Pancreas (tissue), 10 donors: ENCODE measurements at regions not wholly inside any gene's neighbourhood (a gene's known extent, or its start where the extent isn't known, plus 50 kb on each side); places are given as distances from the start of the nearest gene placed in this dataset.

Source experiments
- ATAC-seq, 4 donors: fragments of 200-7000 bp; cut with Tn5 transposase; one replicate each; pipeline versions ENCODE4 v1.8.0 to v1.9.1; 2020; ENCODE audit warnings: mild to moderate bottlenecking in 4 of 4, moderate library complexity in 4 of 4
- DNase-seq, 6 donors: peaks; one replicate each; pipeline ENCODE4 v3.0.0-alpha.2; 2020
- FAIRE-seq: peaks from 2 replicates; lab custom pipeline; 2012; peaks lifted over from hg19 to GRCh38; lab: Jason Lieb, UNC
- H3K27ac ChIP-seq, 4 donors: fragments of 200-600 bp; sonication (generic); 1 replicate in 3 of 4; 2 replicates in 1 of 4; pipeline versions ENCODE4 v1.5.0 to v1.8.0; 2020
- H3K27me3 ChIP-seq, 4 donors: fragments of 200-600 bp; one replicate each; pipeline ENCODE4 v1.8.0; 2021
- H3K36me3 ChIP-seq, 3 donors: fragments of 200-600 bp; sonication (generic) in 1 of 3; one replicate each; pipeline versions ENCODE4 v1.5.0 to v1.8.0; 2020 to 2021
- H3K4me1 ChIP-seq, 3 donors: fragments of 200-600 bp; one replicate each; pipeline ENCODE4 v1.8.0; 2021
- H3K4me3 ChIP-seq, 4 donors: fragments of 200-600 bp; sonication (generic) in 2 of 4; one replicate each; pipeline versions ENCODE4 v1.5.0 to v1.8.0; 2020 to 2021
- H3K9me3 ChIP-seq, 4 donors: fragments of 200-600 bp; one replicate each; pipeline ENCODE4 v1.8.0; 2021
- WGBS, 2 donors: extraction: QIAGEN DNeasy Blood & Tissue Kit; methylation state at CpG; one replicate each; pipeline ENCODE4 v1.1.7; 2013; 5-methylcytosine and 5-hydroxymethylcytosine counted together
- intact Hi-C, 3 donors: fragments of 100-400 bp; cut with DNase I; formaldehyde crosslinking; loops; one replicate each; pipeline versions ENCODE4 v1.11.1 to v1.14.2; 2022
- TF ChIP-seq, protein P1 (sequence below), 4 donors: fragments of 200-600 bp; sonication (generic) in 3 of 4; IDR thresholded peaks; one replicate each; pipeline versions ENCODE4 v1.5.0 to v1.8.0; 2021; ENCODE audit warnings: antibody characterized with exemption in 4 of 4
- donor health status: healthy with polysubstance abuse.
- donor health status: DM: no; HTN: no; CAD: no; lungs with moderate emphysema.
- donor health status: DM: no; HTN: no; CAD: no.
- donor health status: control.
- donor health status: control.
- donor health status: Bipolar disorder and iron deficiency.
- donor health status: DM: yes; HTN: yes; CAD: no.
- donor health status: DM: no; HTN: no; CAD: no.
- donor health status: DM: no; HTN: no; CAD: no.
- donor health status: DM: yes; HTN: yes; CAD: no.

DNA sequence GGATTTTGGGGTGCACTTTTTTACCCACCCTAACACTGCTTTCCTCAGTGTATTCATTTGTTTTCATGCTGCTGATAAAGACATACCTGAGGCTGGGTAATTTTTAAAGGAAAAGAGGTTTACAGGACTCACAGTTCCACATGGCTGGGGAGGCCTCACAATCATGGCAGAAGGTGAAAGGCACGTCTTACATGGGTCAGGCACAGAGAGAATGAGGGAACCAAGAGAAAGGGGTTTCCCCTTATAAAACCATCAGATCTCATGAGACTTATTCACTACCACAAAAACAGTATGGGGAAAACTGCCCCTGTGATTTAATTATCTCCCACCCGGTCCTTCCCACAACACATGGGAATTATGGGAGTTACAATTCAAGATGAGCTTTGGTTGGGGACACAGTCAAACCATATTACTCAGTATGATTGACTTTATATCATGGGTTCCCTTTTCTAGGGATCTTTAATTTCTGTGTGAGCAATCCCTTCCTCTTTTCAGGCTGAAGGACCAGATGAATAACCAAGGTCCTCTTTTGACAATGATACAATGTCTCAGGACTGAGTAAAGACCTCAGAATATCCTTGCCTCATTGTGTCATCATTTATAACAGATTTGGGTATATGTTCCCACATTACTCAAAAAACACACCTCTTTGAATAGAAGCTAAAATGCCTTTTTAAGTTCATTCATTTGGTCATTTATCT lies 100.1 kb upstream of the TRIB2 start:
- H3K27me3 ChIP-seq, result no peaks in the 10 kb centered on the region
- no peaks in the 10 kb centered on the region for H3K36me3 ChIP-seq
- H3K4me3 ChIP-seq, result no peak overlapping the region
- H3K9me3 ChIP-seq, result no peaks in the 10 kb centered on the region
- intact Hi-C loops, result no loop called here
- H3K27ac ChIP-seq, result no peak overlapping the region
- WGBS, 2 donors, result 89 to 96% methylated on average over 2 of the region's 2 CpGs
- ATAC-seq (peak in 1 of 4 donors; percentile 24), FAIRE-seq (no peak), DNase-seq (no peak)
- no peaks in the 10 kb centered on the region for H3K4me1 ChIP-seq
- TF ChIP-seq, protein P1, sequence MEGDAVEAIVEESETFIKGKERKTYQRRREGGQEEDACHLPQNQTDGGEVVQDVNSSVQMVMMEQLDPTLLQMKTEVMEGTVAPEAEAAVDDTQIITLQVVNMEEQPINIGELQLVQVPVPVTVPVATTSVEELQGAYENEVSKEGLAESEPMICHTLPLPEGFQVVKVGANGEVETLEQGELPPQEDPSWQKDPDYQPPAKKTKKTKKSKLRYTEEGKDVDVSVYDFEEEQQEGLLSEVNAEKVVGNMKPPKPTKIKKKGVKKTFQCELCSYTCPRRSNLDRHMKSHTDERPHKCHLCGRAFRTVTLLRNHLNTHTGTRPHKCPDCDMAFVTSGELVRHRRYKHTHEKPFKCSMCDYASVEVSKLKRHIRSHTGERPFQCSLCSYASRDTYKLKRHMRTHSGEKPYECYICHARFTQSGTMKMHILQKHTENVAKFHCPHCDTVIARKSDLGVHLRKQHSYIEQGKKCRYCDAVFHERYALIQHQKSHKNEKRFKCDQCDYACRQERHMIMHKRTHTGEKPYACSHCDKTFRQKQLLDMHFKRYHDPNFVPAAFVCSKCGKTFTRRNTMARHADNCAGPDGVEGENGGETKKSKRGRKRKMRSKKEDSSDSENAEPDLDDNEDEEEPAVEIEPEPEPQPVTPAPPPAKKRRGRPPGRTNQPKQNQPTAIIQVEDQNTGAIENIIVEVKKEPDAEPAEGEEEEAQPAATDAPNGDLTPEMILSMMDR (IDR thresholded peaks at IDR 0.05), result no peak

DNA sequence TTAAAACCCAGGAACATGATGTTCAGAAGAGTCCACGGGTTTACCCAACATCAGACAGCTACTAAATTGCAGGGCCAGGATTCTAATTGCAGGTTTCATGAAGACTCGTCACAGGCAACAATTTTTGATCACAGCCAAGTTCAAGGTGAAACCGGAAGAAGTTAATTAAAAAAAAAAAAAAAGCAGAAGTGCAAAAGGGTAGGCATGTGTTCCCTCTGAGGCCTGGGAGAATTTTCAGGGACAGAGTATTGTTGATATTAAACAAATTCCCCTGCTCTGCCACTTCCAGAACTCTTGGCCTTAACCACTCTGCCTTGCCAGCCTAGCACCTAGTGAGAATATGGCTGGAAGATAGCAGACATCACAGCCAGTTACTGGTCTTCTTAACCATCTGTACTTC lies 99.4 kb upstream of the TRIB2 start:
- TF ChIP-seq, protein P1 (IDR thresholded peaks at IDR 0.05), result no peak
- intact Hi-C loops, result no loop called here
- no peak for DNase-seq
- no peaks in the 10 kb centered on the region for H3K4me1 ChIP-seq
- no peak overlapping the region for H3K4me3 ChIP-seq
- H3K27me3 ChIP-seq, result no peaks in the 10 kb centered on the region
- FAIRE-seq, result no peak
- no peaks in the 10 kb centered on the region for H3K9me3 ChIP-seq
- peak in 1 of 4 donors; percentile 74 for ATAC-seq
- peak overlapping the region in 1 of 4 donors; percentile 5 for H3K27ac ChIP-seq
- H3K36me3 ChIP-seq, result no peaks in the 10 kb centered on the region
- 66 to 69% methylated on average over 3 of the region's 3 CpGs for WGBS, 2 donors

DNA sequence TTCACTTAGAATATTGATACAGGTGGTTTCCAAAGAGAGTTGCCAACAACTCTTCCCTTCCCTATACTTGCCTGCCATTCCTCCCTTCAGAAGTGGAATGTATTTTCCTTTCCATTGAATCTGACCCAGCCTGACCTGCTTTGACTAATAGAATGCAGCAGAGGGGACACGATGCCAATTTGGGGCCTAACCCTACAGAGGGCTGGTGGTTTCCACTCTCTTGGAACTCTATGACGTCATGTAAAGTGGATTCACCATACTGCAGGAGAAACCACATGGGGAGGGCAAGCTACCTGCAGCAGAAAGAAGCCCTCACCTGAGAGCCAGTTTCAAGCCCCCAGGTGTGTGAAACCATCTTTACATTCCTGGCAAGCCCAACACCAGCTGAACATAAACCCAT lies 98.9 kb upstream of the TRIB2 start:
- Histone ChIP-seq H3K4me3 (no peak overlapping the region), H3K27ac (peak overlapping the region in 1 of 4 donors; percentile 5), H3K4me1 (no peaks in the 10 kb centered on the region), H3K36me3 (no peaks in the 10 kb centered on the region), H3K27me3 (no peaks in the 10 kb centered on the region), H3K9me3 (no peaks in the 10 kb centered on the region)
- TF ChIP-seq, protein P1 (IDR thresholded peaks at IDR 0.05), result no peak
- FAIRE-seq, result no peak
- intact Hi-C loops, result no loop called here
- no peak for DNase-seq
- ATAC-seq, result peak in 1 of 4 donors; percentile 37
- WGBS, 2 donors, result 79 to 86% methylated on average over 2 of the region's 2 CpGs

- no peaks in the 10 kb centered on the region for H3K4me1 ChIP-seq
- intact Hi-C loops, result no loop called here
- no peak for DNase-seq
These were observed 98.2 kb upstream of the TRIB2 start for GRCh38 chr2:12618576-12618975.

GRCh38 chr2:12619975-12620374 lies 96.8 kb upstream of the TRIB2 start:
- FAIRE-seq, result no peak
- no peaks in the 10 kb centered on the region for H3K27me3 ChIP-seq
- ATAC-seq, result peak in 2 of 4 donors; percentile 46 to 56
- WGBS, 2 donors, result 53 to 81% methylated on average over 3 of the region's 3 CpGs
- no peaks in the 10 kb centered on the region for H3K4me1 ChIP-seq
- intact Hi-C loops, result no loop called here
- TF ChIP-seq, protein P1 (IDR thresholded peaks at IDR 0.05), result no peak
- H3K9me3 ChIP-seq, result no peaks in the 10 kb centered on the region
- no peak overlapping the region for H3K27ac ChIP-seq
- no peak overlapping the region for H3K4me3 ChIP-seq
- no peaks in the 10 kb centered on the region for H3K36me3 ChIP-seq
- DNase-seq, result no peak

More at GRCh38 chr2:12618576-12618975, 98.2 kb upstream of the TRIB2 start:
- H3K36me3 ChIP-seq, result no peaks in the 10 kb centered on the region
- TF ChIP-seq, protein P1 (IDR thresholded peaks at IDR 0.05), result no peak
- ATAC-seq (no peak), FAIRE-seq (no peak)
- H3K27ac ChIP-seq, result no peak overlapping the region
- no peaks in the 10 kb centered on the region for H3K9me3 ChIP-seq
- H3K4me3 ChIP-seq, result no peak overlapping the region
- no peaks in the 10 kb centered on the region for H3K27me3 ChIP-seq
